H1 (cell line): ENCODE measurements at regions not wholly inside any gene's neighbourhood (a gene's known extent, or its start where the extent isn't known, plus 50 kb on each side); places are given as distances from the start of the nearest gene placed in this dataset.

Source experiments
- CTCF ChIA-PET: fragments of 300-600 bp; sonication (Branson Sonifier 250); formaldehyde crosslinking; loops from one replicate; lab custom pipeline; 2021; ENCODE audit not compliant: partially characterized antibody; lab: Charles Lee
- POLR2A ChIA-PET: fragments of 300-600 bp; sonication (Branson Sonifier 250); formaldehyde crosslinking; loops from one replicate; lab custom pipeline; 2021; ENCODE audit warnings: inconsistent platforms; ENCODE audit not compliant: partially characterized antibody; lab: Charles Lee
- DNase-seq, 2 experiments: peaks; one replicate each; pipeline versions ENCODE4 v3.0.0 to v3.0.0-alpha.2; 2010 to 2022; ENCODE audit warnings: low spot score in 2 of 2, low read depth in 1 of 2, mixed read lengths in 1 of 2
- FAIRE-seq: peaks from 2 replicates; lab custom pipeline; 2011; peaks lifted over from hg19 to GRCh38; lab: Jason Lieb, UNC
- H2AFZ ChIP-seq: 2 replicates; pipeline ENCODE4 v1.8.1; 2012; ENCODE audit warnings: low read length, inconsistent platforms
- H2AK5ac ChIP-seq: 2 replicates; pipeline ENCODE4 v1.6.1; 2013; ENCODE audit warnings: low read depth, low read length
- H2BK120ac ChIP-seq: replicated peaks from 2 replicates; pipeline ENCODE3; 2013; ENCODE audit warnings: low read depth, low read length, inconsistent platforms
- H2BK12ac ChIP-seq: 2 replicates; pipeline ENCODE4 v1.6.1; 2013; ENCODE audit warnings: low read depth, low read length
- H2BK15ac ChIP-seq: 2 replicates; pipeline ENCODE4 v1.6.1; 2013; ENCODE audit warnings: low read length
- H2BK20ac ChIP-seq: 2 replicates; pipeline ENCODE4 v1.6.1; 2013; ENCODE audit warnings: low read length
- H2BK5ac ChIP-seq: 2 replicates; pipeline ENCODE4 v1.6.1; 2013; ENCODE audit warnings: low read depth, low read length
- H3K14ac ChIP-seq: 2 replicates; pipeline ENCODE4 v1.6.1; 2013; ENCODE audit warnings: inconsistent platforms; ENCODE audit not compliant: insufficient read length
- H3K18ac ChIP-seq: 2 replicates; pipeline ENCODE4 v1.6.1; 2013; ENCODE audit warnings: low read length; ENCODE audit errors: extremely low read depth
- H3K23ac ChIP-seq: 2 replicates; pipeline ENCODE4 v1.6.1; 2013; ENCODE audit warnings: inconsistent platforms; ENCODE audit not compliant: insufficient read length
- H3K23me2 ChIP-seq: 2 replicates; pipeline ENCODE4 v1.6.1; 2013; ENCODE audit warnings: low read depth, low read length
- H3K27ac ChIP-seq: 2 replicates; pipeline ENCODE4 v1.6.1; 2011; ENCODE audit warnings: low read depth, low read length, inconsistent platforms
- H3K27me3 ChIP-seq, 4 experiments: replicated peaks in 1 of 4; 1 replicate in 1 of 4; 2 replicates in 3 of 4; pipeline versions ENCODE4 v1.6.1 to v1.8.1; 2011 to 2013; ENCODE audit warnings: low read length in 3 of 4, mild to moderate bottlenecking in 3 of 4, inconsistent platforms in 2 of 4, mixed read lengths in 2 of 4, moderate library complexity in 1 of 4; ENCODE audit not compliant: control insufficient read depth in 3 of 4, insufficient read depth in 3 of 4; ENCODE audit errors: extremely low read depth in 1 of 4
- H3K36me3 ChIP-seq, 4 experiments: 2 replicates each; pipeline versions ENCODE4 v1.6.1 to v1.8.1; 2011 to 2013; ENCODE audit warnings: mild to moderate bottlenecking in 4 of 4, low read length in 3 of 4, moderate library complexity in 2 of 4, control low read depth in 1 of 4, inconsistent platforms in 1 of 4; ENCODE audit not compliant: insufficient read depth in 4 of 4, control insufficient read depth in 2 of 4
- H3K4ac ChIP-seq: replicated peaks from 2 replicates; pipeline ENCODE3; 2013; ENCODE audit warnings: low read length, low read depth, mixed read lengths, inconsistent platforms; ENCODE audit not compliant: insufficient read length
- H3K4me1 ChIP-seq, 4 experiments: replicated peaks in 1 of 4; 1 replicate in 1 of 4; 2 replicates in 3 of 4; pipeline versions ENCODE4 v1.6.1 to v1.8.1; 2011 to 2013; ENCODE audit warnings: low read length in 3 of 4, inconsistent platforms in 2 of 4, mixed read lengths in 1 of 4; ENCODE audit not compliant: insufficient read depth in 4 of 4, control insufficient read depth in 3 of 4
- H3K4me2 ChIP-seq, 2 experiments: 2 replicates each; pipeline versions ENCODE4 v1.6.1 to v1.8.1; 2011 to 2013; ENCODE audit warnings: low read depth in 2 of 2, low read length in 2 of 2, control low read depth in 1 of 2, inconsistent platforms in 1 of 2, mild to moderate bottlenecking in 1 of 2; ENCODE audit not compliant: insufficient read depth in 1 of 2
- H3K4me3 ChIP-seq, 4 experiments: fragments of 200-600, 300-600 bp in 1 of 4; sonication (generic), shearing (Covaris generic), sonication (Bioruptor Twin) in 1 of 4; 2 replicates each; pipeline versions ENCODE4 v1.5.1 to v1.8.1; 2011 to 2016; ENCODE audit warnings: low read length in 4 of 4, low read depth in 3 of 4, control low read depth in 2 of 4, inconsistent platforms in 2 of 4, mild to moderate bottlenecking in 2 of 4, mixed read lengths in 1 of 4, moderate library complexity in 1 of 4; ENCODE audit not compliant: insufficient read depth in 2 of 4; ENCODE audit errors: extremely low read depth in 1 of 4
- H3K56ac ChIP-seq: replicated peaks from 2 replicates; pipeline ENCODE3; 2013; ENCODE audit warnings: low read depth, mild to moderate bottlenecking, mixed read lengths, low read length, inconsistent platforms; ENCODE audit not compliant: insufficient read length
- H3K79me1 ChIP-seq: 2 replicates; pipeline ENCODE4 v1.6.1; 2013; ENCODE audit warnings: low read depth, low read length, control low read depth
- H3K79me2 ChIP-seq, 2 experiments: 2 replicates each; pipeline versions ENCODE4 v1.6.1 to v1.8.1; 2012 to 2013; ENCODE audit warnings: low read length in 2 of 2, mild to moderate bottlenecking in 2 of 2, inconsistent platforms in 1 of 2; ENCODE audit not compliant: insufficient read depth in 2 of 2, control insufficient read depth in 1 of 2
- H3K9ac ChIP-seq, 4 experiments: replicated peaks in 1 of 4; 1 replicate in 1 of 4; 2 replicates in 3 of 4; pipeline versions ENCODE4 v1.6.1 to v1.8.1; 2011 to 2013; ENCODE audit warnings: low read depth in 3 of 4, low read length in 3 of 4, control low read depth in 2 of 4, mild to moderate bottlenecking in 2 of 4, moderate library complexity in 2 of 4, inconsistent platforms in 1 of 4; ENCODE audit errors: extremely low read depth in 1 of 4
- H3K9me3 ChIP-seq, 2 experiments: 2 replicates each; pipeline versions ENCODE4 v1.6.1 to v1.8.1; 2012 to 2013; ENCODE audit warnings: mild to moderate bottlenecking in 2 of 2, moderate library complexity in 2 of 2, control low read depth in 1 of 2, inconsistent platforms in 1 of 2, low read depth in 1 of 2, low read length in 1 of 2, mixed read lengths in 1 of 2; ENCODE audit not compliant: insufficient read depth in 2 of 2
- H4K20me1 ChIP-seq, 2 experiments: replicated peaks in 1 of 2; 2 replicates each; pipeline versions ENCODE3 to v1.8.1; 2011 to 2013; ENCODE audit warnings: inconsistent platforms in 2 of 2, low read length in 2 of 2, mild to moderate bottlenecking in 1 of 2; ENCODE audit not compliant: insufficient read depth in 2 of 2, control insufficient read depth in 1 of 2
- H4K5ac ChIP-seq: 2 replicates; pipeline ENCODE4 v1.6.1; 2013; ENCODE audit warnings: low read length, low read depth, mixed read lengths, inconsistent platforms; ENCODE audit not compliant: insufficient read length
- H4K8ac ChIP-seq: 2 replicates; pipeline ENCODE4 v1.8.0; 2013; ENCODE audit warnings: mild to moderate bottlenecking, moderate library complexity, low read length, inconsistent platforms; ENCODE audit not compliant: insufficient read depth; ENCODE audit errors: extremely low read depth
- H4K91ac ChIP-seq: replicated peaks from 2 replicates; pipeline ENCODE3; 2013; ENCODE audit warnings: low read length, mixed read lengths, inconsistent platforms; ENCODE audit not compliant: insufficient read length
- BACH1 ChIP-seq: IDR thresholded peaks from 2 replicates; pipeline ENCODE4 v1.6.1; 2012; ENCODE audit warnings: low read length, improper control_type of control experiment
- HDAC6 ChIP-seq: IDR thresholded peaks from one replicate; pipeline ENCODE4 v1.7.1; 2012; ENCODE audit warnings: low read depth, mild to moderate bottlenecking, inconsistent platforms, low read length, moderate library complexity
- JUN ChIP-seq: IDR thresholded peaks from 2 replicates; pipeline ENCODE4 v1.6.1; 2011; ENCODE audit warnings: low read depth, mild to moderate bottlenecking, improper control_type of control experiment, low read length
- SIX5 ChIP-seq: IDR thresholded peaks from 2 replicates; pipeline ENCODE4 v1.6.1; 2011; ENCODE audit warnings: mild to moderate bottlenecking, low read depth, low read length
- SP1 ChIP-seq: IDR thresholded peaks from 2 replicates; pipeline ENCODE4 v1.6.1; 2011; ENCODE audit warnings: low read depth, low read length
- SP2 ChIP-seq: IDR thresholded peaks from 2 replicates; pipeline ENCODE4 v1.6.1; 2012; ENCODE audit warnings: mild to moderate bottlenecking, low read length, inconsistent platforms
- SRF ChIP-seq: IDR thresholded peaks from 2 replicates; pipeline ENCODE4 v1.6.1; 2011; ENCODE audit warnings: mild to moderate bottlenecking, low read depth, low read length, moderate library complexity
- USF2 ChIP-seq: IDR thresholded peaks from 2 replicates; pipeline ENCODE4 v1.6.1; 2011; ENCODE audit warnings: low read length, improper control_type of control experiment
- WGBS, 2 experiments: shearing (Covaris generic) in 1 of 2; methylation state at CpG; one replicate each; pipeline versions ENCODE4 v1.1.6 to v1.1.7; 2013 to 2015; ENCODE audit warnings: low lambda C conversion rate in 2 of 2, mixed read lengths in 2 of 2, inconsistent platforms in 1 of 2, low coverage in 1 of 2, missing lambda C conversion rate in 1 of 2; ENCODE audit not compliant: insufficient replicate concordance in 2 of 2, insufficient coverage in 1 of 2, insufficient read length in 1 of 2; ENCODE audit errors: extremely low coverage in 1 of 2, missing lambda C conversion rate in 1 of 2; 5-methylcytosine and 5-hydroxymethylcytosine counted together

GRCh38 chr3:70755526-70755925 lies 443.1 kb upstream of the MDFIC2 start:
- DNase-seq = no peak
- ChIA-PET CTCF (no interaction called here), POLR2A (no interaction called here)
- no peak overlapping the region for H2BK5ac ChIP-seq
- FAIRE-seq = no peak
- H4K91ac ChIP-seq = no peak overlapping the region
- no peaks in the 10 kb centered on the region for H3K79me1 ChIP-seq
- no peak overlapping the region for H3K4me2 ChIP-seq
- no peak overlapping the region for H3K56ac ChIP-seq
- no peaks in the 10 kb centered on the region for H3K23me2 ChIP-seq
- H3K79me2 ChIP-seq = no peaks in the 10 kb centered on the region
- H2BK20ac ChIP-seq = no peak overlapping the region
- H3K9ac ChIP-seq = no peak overlapping the region
- H2AK5ac ChIP-seq = no peak overlapping the region
- H2BK120ac ChIP-seq = no peak overlapping the region
- no peak overlapping the region for H3K23ac ChIP-seq
- H4K5ac ChIP-seq = no peak overlapping the region
- no peak overlapping the region for H3K18ac ChIP-seq
- no peak for TF ChIP-seq JUN
- no peak for TF ChIP-seq HDAC6
- TF ChIP-seq SP2 = no peak
- no peak for TF ChIP-seq USF2
- TF ChIP-seq SP1 = no peak
- no peak for TF ChIP-seq BACH1
- no peak for TF ChIP-seq SIX5
- no peak for TF ChIP-seq SRF
- H3K27me3 ChIP-seq = no peaks in the 10 kb centered on the region
- H3K4me3 ChIP-seq = no peak overlapping the region
- no peaks in the 10 kb centered on the region for H3K9me3 ChIP-seq
- no peak overlapping the region for H3K27ac ChIP-seq
- H2AFZ ChIP-seq = no peak overlapping the region
- no peak overlapping the region for H4K8ac ChIP-seq
- no peaks in the 10 kb centered on the region for H3K4me1 ChIP-seq
- H2BK15ac ChIP-seq = no peak overlapping the region
- WGBS, 2 experiments = 85% methylated on average over 5 of the region's 5 CpGs; no CpG with 5 or more reads in 1 of the 2 experiments
- H3K36me3 ChIP-seq = no peaks in the 10 kb centered on the region
- H3K14ac ChIP-seq = no peak overlapping the region
- no peak overlapping the region for H2BK12ac ChIP-seq
- no peak overlapping the region for H3K4ac ChIP-seq
- no peaks in the 10 kb centered on the region for H4K20me1 ChIP-seq
